ENCODE measurements at regions not wholly inside any gene's neighbourhood (a gene's known extent, or its start where the extent isn't known, plus 50 kb on each side); places are given as distances from the start of the nearest gene placed in this dataset.

DNA sequence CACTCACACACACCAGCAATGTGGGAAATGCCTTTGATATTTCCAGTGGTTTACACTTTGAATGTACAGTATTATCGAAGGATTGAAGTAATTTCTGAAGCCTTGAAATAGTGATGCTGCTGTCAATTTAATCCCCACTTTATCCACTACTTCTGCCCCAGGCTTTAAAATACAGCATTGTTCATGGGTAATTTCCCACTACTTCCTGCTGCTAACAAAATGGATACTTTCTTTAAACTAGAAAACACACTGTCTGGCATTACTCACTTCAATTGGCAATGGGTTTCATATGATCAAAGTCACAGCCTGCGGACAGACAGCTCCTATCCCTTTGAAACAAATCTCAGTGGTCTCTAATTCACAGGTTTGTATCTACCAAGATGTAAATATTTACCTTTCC lies 292.2 kb downstream of the CDH11 start:
- 73% methylated on average over 2 of the region's 2 CpGs for WGBS (ENCODE audit: low lambda C conversion rate, missing lambda C conversion rate)
- H3K9me2 ChIP-seq (replicated peaks; ENCODE audit: insufficient read depth): no peaks in the 10 kb centered on the region
- peaks cover 6% of the 10 kb centered on the region for H3K4me1 ChIP-seq (ENCODE audit: insufficient read depth)
- DNase-seq (ENCODE audit: low spot score): no peak
- no peaks in the 10 kb centered on the region for H3K79me2 ChIP-seq
- H3K36me3 ChIP-seq (replicated peaks; ENCODE audit: insufficient read depth, low read depth): no peaks in the 10 kb centered on the region
- no peak overlapping the region for H3K4me2 ChIP-seq
- no peaks in the 10 kb centered on the region for H4K20me1 ChIP-seq (ENCODE audit: insufficient read depth, poor library complexity, severe bottlenecking)
- H3K4me3 ChIP-seq: no peak overlapping the region
- H2AFZ ChIP-seq: no peak overlapping the region
- TF ChIP-seq EZH2phosphoT487 (IDR thresholded peaks at IDR 0.05; ENCODE audit: low read depth, severe bottlenecking, unreplicated experiment) (no peak), EZH2 (IDR thresholded peaks at IDR 0.05; ENCODE audit: borderline replicate concordance) (no peak)
- TF ChIP-seq, protein P1, sequence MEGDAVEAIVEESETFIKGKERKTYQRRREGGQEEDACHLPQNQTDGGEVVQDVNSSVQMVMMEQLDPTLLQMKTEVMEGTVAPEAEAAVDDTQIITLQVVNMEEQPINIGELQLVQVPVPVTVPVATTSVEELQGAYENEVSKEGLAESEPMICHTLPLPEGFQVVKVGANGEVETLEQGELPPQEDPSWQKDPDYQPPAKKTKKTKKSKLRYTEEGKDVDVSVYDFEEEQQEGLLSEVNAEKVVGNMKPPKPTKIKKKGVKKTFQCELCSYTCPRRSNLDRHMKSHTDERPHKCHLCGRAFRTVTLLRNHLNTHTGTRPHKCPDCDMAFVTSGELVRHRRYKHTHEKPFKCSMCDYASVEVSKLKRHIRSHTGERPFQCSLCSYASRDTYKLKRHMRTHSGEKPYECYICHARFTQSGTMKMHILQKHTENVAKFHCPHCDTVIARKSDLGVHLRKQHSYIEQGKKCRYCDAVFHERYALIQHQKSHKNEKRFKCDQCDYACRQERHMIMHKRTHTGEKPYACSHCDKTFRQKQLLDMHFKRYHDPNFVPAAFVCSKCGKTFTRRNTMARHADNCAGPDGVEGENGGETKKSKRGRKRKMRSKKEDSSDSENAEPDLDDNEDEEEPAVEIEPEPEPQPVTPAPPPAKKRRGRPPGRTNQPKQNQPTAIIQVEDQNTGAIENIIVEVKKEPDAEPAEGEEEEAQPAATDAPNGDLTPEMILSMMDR (IDR thresholded peaks at IDR 0.05; ENCODE audit: poor library complexity): no peak
- H3K9me3 ChIP-seq (ENCODE audit: low read depth): no peaks in the 10 kb centered on the region
- H3K27me3 ChIP-seq: no peaks in the 10 kb centered on the region
- H3K27ac ChIP-seq: no peak overlapping the region

DNA sequence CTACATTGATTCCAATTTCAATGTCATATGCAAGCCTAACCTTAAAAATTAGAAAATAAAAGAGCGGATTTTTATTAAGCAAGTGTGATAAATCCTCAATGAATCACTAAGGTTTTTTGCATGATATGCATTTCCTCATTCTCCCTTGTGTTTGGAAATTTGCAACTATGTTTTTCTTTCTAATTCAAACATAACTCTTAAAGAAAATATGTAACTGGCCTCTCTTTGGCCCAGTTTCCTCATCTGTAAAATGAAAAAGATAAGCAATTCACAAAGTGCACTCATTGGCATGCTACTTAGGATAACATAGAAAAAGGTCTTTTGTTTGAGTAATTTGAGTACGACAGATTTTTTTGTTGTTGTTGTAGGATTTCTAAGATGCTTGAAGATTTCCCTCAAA lies 295.5 kb downstream of the CDH11 start:
- TF ChIP-seq EZH2phosphoT487 (IDR thresholded peaks at IDR 0.05; ENCODE audit: low read depth, severe bottlenecking, unreplicated experiment) (no peak), EZH2 (IDR thresholded peaks at IDR 0.05; ENCODE audit: borderline replicate concordance) (no peak)
- TF ChIP-seq, protein P1 (IDR thresholded peaks at IDR 0.05; ENCODE audit: poor library complexity): no peak
- WGBS (ENCODE audit: low lambda C conversion rate, missing lambda C conversion rate): 87% methylated on average over 2 of the region's 2 CpGs

DNA sequence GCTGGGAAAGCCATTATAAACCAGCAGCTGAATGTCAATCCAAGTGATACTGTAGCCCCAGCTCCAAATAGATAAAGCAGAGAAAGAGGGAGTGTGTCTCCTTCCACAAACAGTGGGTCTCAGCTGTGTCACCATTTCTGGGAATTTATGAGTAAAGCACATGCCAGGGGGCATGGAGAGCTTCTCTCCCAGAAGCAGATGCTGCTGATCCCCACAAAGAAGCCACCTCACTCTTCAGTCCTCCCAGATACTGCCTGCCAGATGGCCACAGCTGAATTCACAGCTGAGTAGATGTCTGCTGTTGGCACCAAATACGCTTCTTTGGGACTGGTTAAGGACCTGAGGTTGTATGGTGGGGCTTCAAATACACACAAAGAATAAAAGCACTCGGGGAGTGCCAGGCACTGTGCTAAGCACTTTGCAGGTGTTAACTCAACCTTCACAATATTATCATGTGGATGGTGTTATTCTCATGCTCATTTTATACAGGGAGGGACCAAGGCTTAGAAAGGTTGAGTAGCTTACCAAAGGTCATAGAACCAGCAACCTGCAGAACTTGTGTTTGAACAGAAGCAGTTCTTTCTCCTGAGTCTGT lies 298.3 kb downstream of the CDH11 start:
- TF ChIP-seq EZH2phosphoT487 (IDR thresholded peaks at IDR 0.05; ENCODE audit: low read depth, severe bottlenecking, unreplicated experiment) (no peak), EZH2 (IDR thresholded peaks at IDR 0.05; ENCODE audit: borderline replicate concordance) (no peak)
- TF ChIP-seq, protein P1 (IDR thresholded peaks at IDR 0.05; ENCODE audit: poor library complexity): no peak
- H3K27me3 ChIP-seq: no peaks in the 10 kb centered on the region
- DNase-seq (ENCODE audit: low spot score): no peak
- H3K36me3 ChIP-seq (replicated peaks; ENCODE audit: insufficient read depth, low read depth): no peaks in the 10 kb centered on the region
- no peaks in the 10 kb centered on the region for H3K79me2 ChIP-seq
- H3K4me1 ChIP-seq (ENCODE audit: insufficient read depth): no peaks in the 10 kb centered on the region
- H3K27ac ChIP-seq: no peak overlapping the region
- no peaks in the 10 kb centered on the region for H3K9me3 ChIP-seq (ENCODE audit: low read depth)
- H2AFZ ChIP-seq: no peak overlapping the region
- H3K4me2 ChIP-seq: no peak overlapping the region
- no peaks in the 10 kb centered on the region for H3K9me2 ChIP-seq (replicated peaks; ENCODE audit: insufficient read depth)
- 92% methylated on average over 2 of the region's 2 CpGs for WGBS (ENCODE audit: low lambda C conversion rate, missing lambda C conversion rate)
- H4K20me1 ChIP-seq (ENCODE audit: insufficient read depth, poor library complexity, severe bottlenecking): no peaks in the 10 kb centered on the region
- H3K4me3 ChIP-seq: no peak overlapping the region

More for the DNA sequence above, 295.5 kb downstream of the CDH11 start:
- Histone ChIP-seq H3K36me3 (replicated peaks; ENCODE audit: insufficient read depth, low read depth) (no peaks in the 10 kb centered on the region), H3K9me2 (replicated peaks; ENCODE audit: insufficient read depth) (no peaks in the 10 kb centered on the region), H3K4me1 (ENCODE audit: insufficient read depth) (peaks cover 6% of the 10 kb centered on the region), H3K4me2 (no peak overlapping the region), H3K27ac (no peak overlapping the region), H3K4me3 (no peak overlapping the region), H2AFZ (no peak overlapping the region), H3K27me3 (no peaks in the 10 kb centered on the region), H4K20me1 (ENCODE audit: insufficient read depth, poor library complexity, severe bottlenecking) (no peaks in the 10 kb centered on the region), H3K9me3 (ENCODE audit: low read depth) (no peaks in the 10 kb centered on the region), H3K79me2 (no peaks in the 10 kb centered on the region)
- no peak for DNase-seq (ENCODE audit: low spot score)
